Neural progenitor cell (in vitro differentiated cells): ENCODE measurements at regions not wholly inside any gene's neighbourhood (a gene's known extent, or its start where the extent isn't known, plus 50 kb on each side); places are given as distances from the start of the nearest gene placed in this dataset.

Experiments used
- DNase-seq: peaks from one replicate; pipeline ENCODE4 v3.0.0-alpha.2; 2016; ENCODE audit warnings: low spot score
- H2AFZ ChIP-seq: fragments of 200-600 bp; sonication (generic); replicated peaks from 2 replicates; pipeline ENCODE4 v1.6.1; 2016; ENCODE audit warnings: antibody characterized with exemption
- H3F3A ChIP-seq: fragments of 200-600 bp; sonication (generic); 2 replicates; pipeline ENCODE4 v1.6.1; 2016; ENCODE audit warnings: antibody characterized with exemption, low read depth
- H3K27ac ChIP-seq: fragments of 200-600 bp; sonication (generic); 2 replicates; pipeline ENCODE4 v1.5.1; 2016; ENCODE audit warnings: mild to moderate bottlenecking
- H3K27me3 ChIP-seq: fragments of 200-600 bp; sonication (generic); 2 replicates; pipeline ENCODE4 v1.6.1; 2016; ENCODE audit warnings: mild to moderate bottlenecking, moderate library complexity
- H3K36me3 ChIP-seq: fragments of 200-600 bp; sonication (generic); 2 replicates; pipeline ENCODE4 v1.5.1; 2016
- H3K4me1 ChIP-seq: fragments of 200-600 bp; sonication (generic); 2 replicates; pipeline ENCODE4 v1.6.1; 2016; ENCODE audit warnings: mixed run types
- H3K4me2 ChIP-seq: fragments of 200-600 bp; sonication (generic); 2 replicates; pipeline ENCODE4 v1.6.1; 2016
- H3K4me3 ChIP-seq: fragments of 200-600 bp; sonication (generic); 2 replicates; pipeline ENCODE4 v1.5.1; 2016
- H3K79me2 ChIP-seq: fragments of 200-600 bp; sonication (generic); 2 replicates; pipeline ENCODE4 v1.6.1; 2016; ENCODE audit warnings: low read depth
- H3K9ac ChIP-seq: fragments of 200-600 bp; sonication (generic); 2 replicates; pipeline ENCODE4 v1.6.1; 2016
- H3K9me3 ChIP-seq: fragments of 200-600 bp; sonication (generic); 2 replicates; pipeline ENCODE4 v1.5.1; 2016; ENCODE audit warnings: low read depth
- H4K20me1 ChIP-seq: fragments of 200-600 bp; sonication (generic); 2 replicates; pipeline ENCODE4 v1.6.1; 2016; ENCODE audit warnings: low read depth
- H3K27ac Mint-ChIP-seq: 3 replicates; pipeline ENCODE4 v1.8.0; 2021; ENCODE audit warnings: mixed read lengths
- H3K27me3 Mint-ChIP-seq: 2 replicates; pipeline ENCODE4 v1.8.0; 2022; ENCODE audit warnings: low read depth, mild to moderate bottlenecking, inconsistent platforms, moderate library complexity, mixed read lengths; ENCODE audit not compliant: insufficient read depth
- H3K36me3 Mint-ChIP-seq: 3 replicates; pipeline ENCODE4 v1.8.0; 2021; ENCODE audit warnings: mixed read lengths
- H3K4me1 Mint-ChIP-seq: 3 replicates; pipeline ENCODE4 v1.8.0; 2021; ENCODE audit warnings: mixed read lengths
- H3K4me3 Mint-ChIP-seq: 3 replicates; pipeline ENCODE4 v1.8.0; 2021; ENCODE audit warnings: mild to moderate bottlenecking, moderate library complexity, mixed read lengths
- H3K9me3 Mint-ChIP-seq: 3 replicates; pipeline ENCODE4 v1.8.0; 2020; ENCODE audit warnings: mixed read lengths
- CTCF ChIP-seq: fragments of 200-600 bp; sonication (generic); IDR thresholded peaks from 2 replicates; pipeline ENCODE4 v1.5.1; 2017; ENCODE audit warnings: antibody characterized with exemption, mild to moderate bottlenecking
- EZH2 ChIP-seq: fragments of 200-600 bp; sonication (generic); IDR thresholded peaks from 2 replicates; pipeline ENCODE4 v1.6.1; 2017; ENCODE audit warnings: antibody characterized with exemption, mild to moderate bottlenecking, moderate library complexity
- EZH2phosphoT487 ChIP-seq: fragments of 200-600 bp; sonication (generic); IDR thresholded peaks from 2 replicates; pipeline ENCODE4 v1.6.1; 2017; ENCODE audit warnings: antibody characterized with exemption

GRCh38 chr5:148003226-148003625 is 60.6 kb upstream of the SPINK5 start:
- Histone ChIP-seq H3K27ac (no peak overlapping the region), H3K9ac (no peak overlapping the region), H3K4me1 (no peaks in the 10 kb centered on the region), H3K36me3 (peaks cover 9% of the 10 kb centered on the region), H3K4me2 (no peak overlapping the region), H3K79me2 (no peaks in the 10 kb centered on the region), H3K4me3 (no peak overlapping the region), H2AFZ (no peak overlapping the region), H3F3A (no peaks in the 10 kb centered on the region), H4K20me1 (no peaks in the 10 kb centered on the region), H3K27me3 (no peaks in the 10 kb centered on the region), H3K9me3 (peaks cover 8% of the 10 kb centered on the region)
- TF ChIP-seq EZH2phosphoT487, result no peak
- no peak for DNase-seq
- H3K27me3 Mint-ChIP-seq, result peaks cover 3% of the 10 kb centered on the region
- no peaks in the 10 kb centered on the region for H3K4me1 Mint-ChIP-seq
- H3K36me3 Mint-ChIP-seq, result peaks cover 3% of the 10 kb centered on the region
- peaks cover 24% of the 10 kb centered on the region for H3K9me3 Mint-ChIP-seq
- no peak overlapping the region for H3K27ac Mint-ChIP-seq
- no peak overlapping the region for H3K4me3 Mint-ChIP-seq

GRCh38 chr5:148002451-148002850 is 61.3 kb upstream of the SPINK5 start:
- no peaks in the 10 kb centered on the region for H3K4me1 Mint-ChIP-seq
- H3K27me3 Mint-ChIP-seq, result peaks cover 3% of the 10 kb centered on the region
- H3K27ac Mint-ChIP-seq, result no peak overlapping the region
- H2AFZ ChIP-seq, result no peak overlapping the region
- H3K9me3 Mint-ChIP-seq, result peaks cover 24% of the 10 kb centered on the region
- no peak overlapping the region for H3K27ac ChIP-seq
- peaks cover 3% of the 10 kb centered on the region for H3K36me3 Mint-ChIP-seq
- no peak overlapping the region for H3K4me3 ChIP-seq
- H3K9me3 ChIP-seq, result peaks cover 8% of the 10 kb centered on the region
- no peak overlapping the region for H3K9ac ChIP-seq
- peaks cover 9% of the 10 kb centered on the region for H3K36me3 ChIP-seq
- H3K79me2 ChIP-seq, result no peaks in the 10 kb centered on the region
- no peak for DNase-seq
- H3F3A ChIP-seq, result no peaks in the 10 kb centered on the region
- H3K4me2 ChIP-seq, result no peak overlapping the region
- no peak for TF ChIP-seq EZH2
- no peak for TF ChIP-seq EZH2phosphoT487
- TF ChIP-seq CTCF, result no peak
- H3K4me3 Mint-ChIP-seq, result no peak overlapping the region
- H3K27me3 ChIP-seq, result no peaks in the 10 kb centered on the region
- H4K20me1 ChIP-seq, result no peaks in the 10 kb centered on the region
- H3K4me1 ChIP-seq, result no peaks in the 10 kb centered on the region

GRCh38 chr5:148000036-148000435 is 63.7 kb upstream of the SPINK5 start:
- no peak for TF ChIP-seq EZH2
- no peak for TF ChIP-seq EZH2phosphoT487
- no peak for TF ChIP-seq CTCF
- DNase-seq, result no peak
- peaks cover 8% of the 10 kb centered on the region for H3K9me3 ChIP-seq
- no peak overlapping the region for H3K4me3 ChIP-seq
- Mint-ChIP-seq H3K27ac (no peak overlapping the region), H3K4me3 (no peak overlapping the region), H3K9me3 (peaks cover 24% of the 10 kb centered on the region), H3K4me1 (no peaks in the 10 kb centered on the region), H3K36me3 (peaks cover 3% of the 10 kb centered on the region), H3K27me3 (peaks cover 3% of the 10 kb centered on the region)
- H4K20me1 ChIP-seq, result no peaks in the 10 kb centered on the region
- H3K36me3 ChIP-seq, result peaks cover 5% of the 10 kb centered on the region
- H2AFZ ChIP-seq, result no peak overlapping the region
- H3F3A ChIP-seq, result no peaks in the 10 kb centered on the region
- H3K9ac ChIP-seq, result no peak overlapping the region
- no peaks in the 10 kb centered on the region for H3K4me1 ChIP-seq
- H3K27me3 ChIP-seq, result no peaks in the 10 kb centered on the region
- no peak overlapping the region for H3K4me2 ChIP-seq
- no peaks in the 10 kb centered on the region for H3K79me2 ChIP-seq
- H3K27ac ChIP-seq, result no peak overlapping the region

- peaks cover 5% of the 10 kb centered on the region for H3K36me3 ChIP-seq
- H3K9ac ChIP-seq, result no peak overlapping the region
- Mint-ChIP-seq H3K27ac (no peak overlapping the region), H3K4me1 (no peaks in the 10 kb centered on the region), H3K36me3 (peaks cover 3% of the 10 kb centered on the region), H3K4me3 (no peak overlapping the region), H3K27me3 (peaks cover 3% of the 10 kb centered on the region), H3K9me3 (peaks cover 24% of the 10 kb centered on the region)
- DNase-seq, result no peak
- H4K20me1 ChIP-seq, result no peaks in the 10 kb centered on the region
- H3K9me3 ChIP-seq, result peaks cover 8% of the 10 kb centered on the region
- H3K4me3 ChIP-seq, result no peak overlapping the region
- H3K4me1 ChIP-seq, result no peaks in the 10 kb centered on the region
- H3K79me2 ChIP-seq, result no peaks in the 10 kb centered on the region
- no peaks in the 10 kb centered on the region for H3F3A ChIP-seq
- H2AFZ ChIP-seq, result no peak overlapping the region
- H3K27ac ChIP-seq, result no peak overlapping the region
- H3K4me2 ChIP-seq, result no peak overlapping the region
- no peak for TF ChIP-seq CTCF
- no peak for TF ChIP-seq EZH2
- no peak for TF ChIP-seq EZH2phosphoT487
- H3K27me3 ChIP-seq, result no peaks in the 10 kb centered on the region
These were observed 65.1 kb upstream of the SPINK5 start for GRCh38 chr5:147998704-147999103.
